22Rv1 (cell line): ENCODE measurements at regions not wholly inside any gene's neighbourhood (a gene's known extent, or its start where the extent isn't known, plus 50 kb on each side); places are given as distances from the start of the nearest gene placed in this dataset.

Experiments used
- ZFX ChIP-seq: fragments of 450-650 bp; IDR thresholded peaks from 2 replicates; pipeline ENCODE4 v1.6.1; 2017; ENCODE audit warnings: antibody characterized with exemption, borderline replicate concordance
- TF ChIP-seq, protein P1 (sequence below): fragments of 450-650 bp; IDR thresholded peaks from 2 replicates; pipeline ENCODE4 v1.5.1; 2017; ENCODE audit warnings: mild to moderate bottlenecking

DNA sequence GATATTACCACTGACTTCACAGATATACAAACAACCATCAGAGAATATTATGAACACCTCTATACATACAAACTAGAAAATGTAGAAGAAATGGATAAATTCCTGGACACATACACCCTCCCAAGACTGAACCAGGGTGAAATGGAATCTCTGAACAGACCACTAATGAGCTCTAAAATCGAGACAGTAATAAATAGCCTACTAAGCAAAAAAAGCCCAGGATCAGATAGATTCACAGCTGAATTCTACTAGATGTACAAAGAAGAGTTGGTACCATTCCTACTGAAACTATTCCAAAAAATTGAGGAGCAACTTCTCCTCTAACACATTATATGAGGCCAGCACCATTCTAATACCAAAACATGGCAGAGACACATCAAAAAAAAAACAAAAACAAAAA lies 837.7 kb downstream of the FSCB start:
- TF ChIP-seq, protein P1, sequence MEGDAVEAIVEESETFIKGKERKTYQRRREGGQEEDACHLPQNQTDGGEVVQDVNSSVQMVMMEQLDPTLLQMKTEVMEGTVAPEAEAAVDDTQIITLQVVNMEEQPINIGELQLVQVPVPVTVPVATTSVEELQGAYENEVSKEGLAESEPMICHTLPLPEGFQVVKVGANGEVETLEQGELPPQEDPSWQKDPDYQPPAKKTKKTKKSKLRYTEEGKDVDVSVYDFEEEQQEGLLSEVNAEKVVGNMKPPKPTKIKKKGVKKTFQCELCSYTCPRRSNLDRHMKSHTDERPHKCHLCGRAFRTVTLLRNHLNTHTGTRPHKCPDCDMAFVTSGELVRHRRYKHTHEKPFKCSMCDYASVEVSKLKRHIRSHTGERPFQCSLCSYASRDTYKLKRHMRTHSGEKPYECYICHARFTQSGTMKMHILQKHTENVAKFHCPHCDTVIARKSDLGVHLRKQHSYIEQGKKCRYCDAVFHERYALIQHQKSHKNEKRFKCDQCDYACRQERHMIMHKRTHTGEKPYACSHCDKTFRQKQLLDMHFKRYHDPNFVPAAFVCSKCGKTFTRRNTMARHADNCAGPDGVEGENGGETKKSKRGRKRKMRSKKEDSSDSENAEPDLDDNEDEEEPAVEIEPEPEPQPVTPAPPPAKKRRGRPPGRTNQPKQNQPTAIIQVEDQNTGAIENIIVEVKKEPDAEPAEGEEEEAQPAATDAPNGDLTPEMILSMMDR: no peak
- TF ChIP-seq ZFX: no peak
